HEK293 (cell line): ENCODE measurements at regions not wholly inside any gene's neighbourhood (a gene's known extent, or its start where the extent isn't known, plus 50 kb on each side); places are given as distances from the start of the nearest gene placed in this dataset.
A peak's percentile ranks its signal among the peaks of the same experiment; 100 is the strongest.

Experiments used
- CTCF ChIA-PET: fragments of 350-600 bp; formaldehyde crosslinking; extraction: SDS; loops from one replicate; lab custom pipeline; 2021; ENCODE audit warnings: antibody characterized with exemption; lab: Yijun Ruan, JAX
- POLR2A ChIA-PET: fragments of 300-600 bp; formaldehyde crosslinking; extraction: SDS; loops from one replicate; lab custom pipeline; 2020; ENCODE audit warnings: antibody characterized with exemption, inconsistent platforms; lab: Yijun Ruan, JAX
- H3K27ac ChIP-seq: fragments of 200-500 bp; sonication (Bioruptor generic); 2 replicates; pipeline ENCODE4 v1.5.1; 2014; ENCODE audit warnings: low read depth, low read length, control low read depth, inconsistent platforms; ENCODE audit errors: extremely low read depth
- H3K36me3 ChIP-seq, 2 experiments: fragments of 200-500 bp in 1 of 2; sonication (Bioruptor generic) in 1 of 2; 1 replicate in 1 of 2; 2 replicates in 1 of 2; pipeline ENCODE4 v1.5.1; 2014 to 2017; ENCODE audit warnings: inconsistent platforms in 2 of 2, low read length in 2 of 2; ENCODE audit not compliant: control insufficient read depth in 2 of 2, insufficient read depth in 1 of 2
- H3K4me1 ChIP-seq: fragments of 200-500 bp; sonication (Bioruptor generic); 2 replicates; pipeline ENCODE4 v1.5.1; 2014; ENCODE audit warnings: mild to moderate bottlenecking, low read length, inconsistent platforms; ENCODE audit not compliant: control insufficient read depth, insufficient read depth
- H3K4me3 ChIP-seq: 2 replicates; pipeline ENCODE4 v1.5.1; 2011; ENCODE audit warnings: low read depth, mild to moderate bottlenecking, control low read depth, low read length, moderate library complexity
- H3K9me3 ChIP-seq: fragments of 200-500 bp; sonication (Bioruptor generic); 2 replicates; pipeline ENCODE4 v1.5.1; 2014; ENCODE audit warnings: low read depth, low read length, inconsistent platforms; ENCODE audit not compliant: control insufficient read depth, insufficient read depth
- EGR2 ChIP-seq: fragments of 450-650 bp; formaldehyde crosslinking; IDR thresholded peaks from 2 replicates; pipeline ENCODE4 v1.5.1; 2016; ENCODE audit warnings: low read depth, missing biosample characterization, missing genetic modification characterization
- GLIS2 ChIP-seq: fragments of 450-650 bp; formaldehyde crosslinking; IDR thresholded peaks from 2 replicates; pipeline ENCODE4 v1.5.1; 2016; ENCODE audit warnings: missing biosample characterization, missing genetic modification characterization
- HOXC10 ChIP-seq: sonication (generic); formaldehyde crosslinking; IDR thresholded peaks from 2 replicates; pipeline ENCODE4 v1.8.1; 2023; ENCODE audit warnings: mild to moderate bottlenecking, missing genetic modification reagents
- KLF16 ChIP-seq: fragments of 450-650 bp; formaldehyde crosslinking; IDR thresholded peaks from 2 replicates; pipeline ENCODE4 v1.5.1; 2017; ENCODE audit warnings: missing biosample characterization, missing genetic modification characterization
- MYNN ChIP-seq: fragments of 450-650 bp; formaldehyde crosslinking; IDR thresholded peaks from 2 replicates; pipeline ENCODE4 v1.5.1; 2016; ENCODE audit warnings: missing biosample characterization, missing genetic modification characterization, borderline replicate concordance
- MZF1 ChIP-seq: fragments of 450-650 bp; formaldehyde crosslinking; IDR thresholded peaks from 2 replicates; pipeline ENCODE4 v1.5.1; 2017; ENCODE audit warnings: missing biosample characterization, missing genetic modification characterization, borderline replicate concordance
- OSR2 ChIP-seq: fragments of 450-650 bp; formaldehyde crosslinking; IDR thresholded peaks from 2 replicates; pipeline ENCODE4 v1.5.1; 2016; ENCODE audit warnings: missing biosample characterization, missing genetic modification characterization
- RBAK ChIP-seq: fragments of 450-650 bp; formaldehyde crosslinking; IDR thresholded peaks from 2 replicates; pipeline ENCODE4 v1.5.1; 2016; ENCODE audit warnings: missing biosample characterization, missing genetic modification characterization
- TRIM28 ChIP-seq: IDR thresholded peaks from 2 replicates; pipeline ENCODE4 v1.6.1; 2011; ENCODE audit warnings: low read length, control low read depth, borderline replicate concordance
- ZBTB17 ChIP-seq: fragments of 450-650 bp; formaldehyde crosslinking; IDR thresholded peaks from 2 replicates; pipeline ENCODE4 v1.5.1; 2016; ENCODE audit warnings: missing biosample characterization, missing genetic modification characterization
- ZNF140 ChIP-seq: fragments of 450-650 bp; formaldehyde crosslinking; IDR thresholded peaks from 2 replicates; pipeline ENCODE4 v1.5.1; 2016; ENCODE audit warnings: missing biosample characterization, missing genetic modification characterization
- ZNF16 ChIP-seq: fragments of 450-650 bp; formaldehyde crosslinking; IDR thresholded peaks from 2 replicates; pipeline ENCODE4 v1.5.1; 2016; ENCODE audit warnings: low read depth, missing biosample characterization, missing genetic modification characterization
- ZNF19 ChIP-seq: fragments of 450-650 bp; formaldehyde crosslinking; IDR thresholded peaks from 2 replicates; pipeline ENCODE4; 2016; ENCODE audit warnings: missing biosample characterization, missing genetic modification characterization, low read depth
- ZNF202 ChIP-seq: fragments of 450-650 bp; formaldehyde crosslinking; IDR thresholded peaks from 2 replicates; pipeline ENCODE4 v1.5.1; 2016; ENCODE audit warnings: missing biosample characterization, missing genetic modification characterization, borderline replicate concordance
- ZNF37A ChIP-seq: fragments of 450-650 bp; IDR thresholded peaks from 2 replicates; pipeline ENCODE4 v1.5.1; 2018; ENCODE audit warnings: missing biosample characterization, missing genetic modification characterization
- ZNF521 ChIP-seq: fragments of 450-650 bp; formaldehyde crosslinking; IDR thresholded peaks from 2 replicates; pipeline ENCODE4 v1.5.1; 2017; ENCODE audit warnings: missing biosample characterization, mild to moderate bottlenecking, missing genetic modification characterization
- ZNF548 ChIP-seq: fragments of 450-650 bp; formaldehyde crosslinking; IDR thresholded peaks from 2 replicates; pipeline ENCODE4 v1.5.1; 2016; ENCODE audit warnings: missing biosample characterization, missing genetic modification characterization
- ZNF549 ChIP-seq: fragments of 450-650 bp; IDR thresholded peaks from 2 replicates; pipeline ENCODE4 v1.5.1; 2018; ENCODE audit warnings: missing biosample characterization, missing genetic modification characterization, mild to moderate bottlenecking, inconsistent platforms, moderate library complexity
- ZNF629 ChIP-seq: fragments of 450-650 bp; formaldehyde crosslinking; IDR thresholded peaks from 2 replicates; pipeline ENCODE4 v1.5.1; 2017; ENCODE audit warnings: missing biosample characterization, missing genetic modification characterization
- ZNF830 ChIP-seq: fragments of 450-650 bp; IDR thresholded peaks from 2 replicates; pipeline ENCODE4 v1.5.0; 2018; ENCODE audit warnings: missing biosample characterization, missing genetic modification characterization, low read depth, mild to moderate bottlenecking, moderate library complexity
- TF ChIP-seq, protein P1 (sequence below): fragments of 450-650 bp; formaldehyde crosslinking; IDR thresholded peaks from 2 replicates; pipeline ENCODE4 v1.5.1; 2016; ENCODE audit warnings: missing biosample characterization, missing genetic modification characterization
- TF ChIP-seq, protein P2 (sequence below): fragments of 450-650 bp; formaldehyde crosslinking; IDR thresholded peaks from 2 replicates; pipeline ENCODE4 v1.5.1; 2016; ENCODE audit warnings: missing biosample characterization, missing genetic modification characterization
- TF ChIP-seq, protein P3 (sequence below): fragments of 450-650 bp; formaldehyde crosslinking; IDR thresholded peaks from 2 replicates; pipeline ENCODE4 v1.5.1; 2017; ENCODE audit warnings: missing biosample characterization, missing genetic modification characterization
- TF ChIP-seq, protein P4 (sequence below): fragments of 450-650 bp; formaldehyde crosslinking; IDR thresholded peaks from 2 replicates; pipeline ENCODE4 v1.5.1; 2016; ENCODE audit warnings: missing biosample characterization, missing genetic modification characterization

DNA sequence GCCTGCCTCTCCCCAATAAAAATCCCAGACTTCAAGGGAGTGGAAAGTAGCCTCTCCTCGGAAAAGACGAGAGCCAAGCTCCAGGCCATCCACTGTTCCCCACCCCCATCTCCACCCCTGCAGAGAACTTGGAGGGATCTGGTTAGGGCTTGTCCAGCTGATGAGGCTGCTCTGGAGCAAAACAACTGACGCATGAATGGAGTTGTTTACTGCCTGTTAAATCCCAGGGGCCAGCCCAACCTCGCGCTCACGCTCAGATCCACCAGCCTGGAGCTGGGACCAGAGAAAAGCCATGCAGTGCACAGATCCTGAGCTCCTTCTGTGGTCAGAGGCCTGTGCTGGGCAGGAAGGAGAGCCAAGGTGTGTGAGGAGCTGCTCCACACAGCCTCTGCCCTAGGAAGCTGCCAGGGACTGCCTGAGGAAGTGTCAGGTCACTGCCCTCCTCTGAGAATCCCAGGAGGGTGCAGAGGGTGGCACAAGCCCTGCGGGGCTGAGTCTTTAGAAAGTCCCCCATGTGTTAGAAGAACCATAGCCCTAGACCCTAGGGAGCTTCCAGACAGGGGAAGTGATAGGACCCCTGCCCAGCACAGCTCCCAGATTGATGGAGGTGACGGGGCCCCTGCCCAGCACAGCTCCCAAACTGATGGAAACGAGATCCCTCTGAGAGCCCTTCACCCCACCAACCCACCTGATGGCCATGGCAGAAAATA, 109.0 kb upstream of the IPO9 start (continued):
- TF ChIP-seq, protein P1, sequence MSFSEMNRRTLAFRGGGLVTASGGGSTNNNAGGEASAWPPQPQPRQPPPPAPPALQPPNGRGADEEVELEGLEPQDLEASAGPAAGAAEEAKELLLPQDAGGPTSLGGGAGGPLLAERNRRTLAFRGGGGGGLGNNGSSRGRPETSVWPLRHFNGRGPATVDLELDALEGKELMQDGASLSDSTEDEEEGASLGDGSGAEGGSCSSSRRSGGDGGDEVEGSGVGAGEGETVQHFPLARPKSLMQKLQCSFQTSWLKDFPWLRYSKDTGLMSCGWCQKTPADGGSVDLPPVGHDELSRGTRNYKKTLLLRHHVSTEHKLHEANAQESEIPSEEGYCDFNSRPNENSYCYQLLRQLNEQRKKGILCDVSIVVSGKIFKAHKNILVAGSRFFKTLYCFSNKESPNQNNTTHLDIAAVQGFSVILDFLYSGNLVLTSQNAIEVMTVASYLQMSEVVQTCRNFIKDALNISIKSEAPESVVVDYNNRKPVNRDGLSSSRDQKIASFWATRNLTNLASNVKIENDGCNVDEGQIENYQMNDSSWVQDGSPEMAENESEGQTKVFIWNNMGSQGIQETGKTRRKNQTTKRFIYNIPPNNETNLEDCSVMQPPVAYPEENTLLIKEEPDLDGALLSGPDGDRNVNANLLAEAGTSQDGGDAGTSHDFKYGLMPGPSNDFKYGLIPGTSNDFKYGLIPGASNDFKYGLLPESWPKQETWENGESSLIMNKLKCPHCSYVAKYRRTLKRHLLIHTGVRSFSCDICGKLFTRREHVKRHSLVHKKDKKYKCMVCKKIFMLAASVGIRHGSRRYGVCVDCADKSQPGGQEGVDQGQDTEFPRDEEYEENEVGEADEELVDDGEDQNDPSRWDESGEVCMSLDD (tag by site-specific recombination) = no peak
- TF ChIP-seq ZBTB17 (tag by site-specific recombination) = peak; percentile 72

DNA sequence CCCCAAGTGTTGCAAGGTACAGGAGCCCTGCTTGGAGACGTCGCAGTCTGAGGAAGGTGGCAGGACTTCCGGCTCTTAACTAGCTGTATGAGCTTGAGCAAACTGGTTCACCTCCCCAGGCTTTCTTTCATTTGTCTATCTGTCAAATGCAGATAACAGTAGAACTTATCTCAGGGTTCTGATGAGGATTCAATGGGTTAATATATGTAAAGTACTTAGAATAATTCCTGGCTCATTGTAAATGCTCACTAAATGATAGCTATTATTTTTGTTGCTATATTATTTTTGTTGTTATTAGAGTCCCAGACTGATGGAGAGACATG, 108.5 kb upstream of the IPO9 start:
- POLR2A ChIA-PET = no interaction called here

DNA sequence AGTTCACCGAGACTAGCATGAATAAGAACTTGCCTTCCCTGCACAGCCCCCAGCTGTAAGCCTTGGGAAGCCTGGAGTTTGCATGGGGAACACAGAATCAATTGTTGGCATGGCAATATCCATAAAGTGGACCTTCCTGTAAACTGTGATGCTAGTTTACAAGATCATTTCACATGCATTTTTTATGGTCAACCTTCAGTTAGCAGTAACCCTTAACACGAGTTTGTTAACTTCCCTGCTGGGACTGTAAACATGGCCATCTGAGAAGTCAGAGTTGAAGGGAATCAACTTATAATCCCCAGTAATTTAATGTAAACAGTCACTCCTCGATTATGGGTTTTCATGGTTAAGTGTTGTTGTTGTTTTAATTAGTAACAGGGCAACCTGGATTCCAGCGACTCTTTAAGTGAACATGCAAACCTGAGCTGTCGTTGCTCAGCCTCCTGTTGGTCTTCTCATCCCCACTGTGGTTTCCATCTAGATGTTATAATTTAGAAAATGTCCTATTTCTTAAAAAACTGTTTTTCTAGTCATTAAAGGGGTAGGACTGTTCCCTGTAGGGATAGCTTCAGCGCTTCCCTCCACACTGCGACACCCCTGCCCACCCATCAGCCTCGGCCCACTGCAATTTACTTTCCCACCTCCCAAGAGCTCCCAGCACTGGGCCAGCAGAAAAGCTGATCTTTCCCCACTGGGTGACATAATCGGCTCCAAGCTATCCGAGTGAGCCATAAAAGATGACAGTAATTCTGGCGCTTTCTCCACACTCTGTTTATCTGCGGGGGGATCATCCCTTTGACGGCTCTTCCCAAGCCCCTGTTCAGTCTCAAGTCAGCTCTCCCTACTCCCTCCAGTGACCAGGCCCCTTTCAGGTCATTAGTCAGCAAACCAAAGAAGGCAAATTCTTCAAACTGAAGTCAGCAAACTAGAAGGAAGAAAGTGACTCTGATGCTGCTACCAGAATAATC, 107.6 kb upstream of the IPO9 start:
- Histone ChIP-seq H3K9me3 (no peaks in the 10 kb centered on the region), H3K4me3 (no peak overlapping the region), H3K4me1 (peaks cover 25% of the 10 kb centered on the region), H3K36me3 (peaks cover 0 to 6% of the 10 kb centered on the region in 2 experiments; a peak in 1 of 3 replicates), H3K27ac (peak overlapping the region; percentile 13; the same call in 1 of the 2 replicates)
- POLR2A ChIA-PET = interaction anchor here (0.6 kb wide), 1 partner anchor 10 kb away, joined by 3 read pairs; no protein-coding TSS in a partner anchor
- CTCF ChIA-PET = interaction anchor here (0.5 to 20.2 kb wide), 6 partner anchors 7 to 219 kb away, joined by 3 to 593 read pairs (median 6); no protein-coding TSS in a partner anchor
- TF ChIP-seq RBAK (tag by site-specific recombination) (no peak), TRIM28 (peak; percentile 51; the same call in 1 of the 2 replicates), MZF1 (peak; percentile 88), ZNF549 (tag by site-specific recombination) (no peak), GLIS2 (0 out of 2 replicates have a peak, but pooled peaks have one; percentile 25), ZNF16 (tag by site-specific recombination) (no peak), ZNF521 (tag by site-specific recombination) (no peak), ZNF140 (tag by site-specific recombination) (no peak), HOXC10 (CRISPR knock-in tag) (no peak), EGR2 (tag by site-specific recombination) (0 out of 2 replicates have a peak, but pooled peaks have one; percentile 13), ZNF629 (tag by site-specific recombination) (peak; percentile 92), ZNF37A (tag by site-specific recombination) (no peak), OSR2 (tag by site-specific recombination) (peak; percentile 99), ZNF548 (no peak)
- TF ChIP-seq, protein P2, sequence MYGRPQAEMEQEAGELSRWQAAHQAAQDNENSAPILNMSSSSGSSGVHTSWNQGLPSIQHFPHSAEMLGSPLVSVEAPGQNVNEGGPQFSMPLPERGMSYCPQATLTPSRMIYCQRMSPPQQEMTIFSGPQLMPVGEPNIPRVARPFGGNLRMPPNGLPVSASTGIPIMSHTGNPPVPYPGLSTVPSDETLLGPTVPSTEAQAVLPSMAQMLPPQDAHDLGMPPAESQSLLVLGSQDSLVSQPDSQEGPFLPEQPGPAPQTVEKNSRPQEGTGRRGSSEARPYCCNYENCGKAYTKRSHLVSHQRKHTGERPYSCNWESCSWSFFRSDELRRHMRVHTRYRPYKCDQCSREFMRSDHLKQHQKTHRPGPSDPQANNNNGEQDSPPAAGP = peak; percentile 97
- TF ChIP-seq, protein P3, sequence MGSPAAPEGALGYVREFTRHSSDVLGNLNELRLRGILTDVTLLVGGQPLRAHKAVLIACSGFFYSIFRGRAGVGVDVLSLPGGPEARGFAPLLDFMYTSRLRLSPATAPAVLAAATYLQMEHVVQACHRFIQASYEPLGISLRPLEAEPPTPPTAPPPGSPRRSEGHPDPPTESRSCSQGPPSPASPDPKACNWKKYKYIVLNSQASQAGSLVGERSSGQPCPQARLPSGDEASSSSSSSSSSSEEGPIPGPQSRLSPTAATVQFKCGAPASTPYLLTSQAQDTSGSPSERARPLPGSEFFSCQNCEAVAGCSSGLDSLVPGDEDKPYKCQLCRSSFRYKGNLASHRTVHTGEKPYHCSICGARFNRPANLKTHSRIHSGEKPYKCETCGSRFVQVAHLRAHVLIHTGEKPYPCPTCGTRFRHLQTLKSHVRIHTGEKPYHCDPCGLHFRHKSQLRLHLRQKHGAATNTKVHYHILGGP = peak; percentile 87

More for the DNA sequence above, 108.5 kb upstream of the IPO9 start:
- Histone ChIP-seq H3K4me3 (no peak overlapping the region), H3K9me3 (no peaks in the 10 kb centered on the region), H3K4me1 (peaks cover 25% of the 10 kb centered on the region), H3K36me3 (peaks cover 0 to 6% of the 10 kb centered on the region in 2 experiments; a peak in 1 of 3 replicates), H3K27ac (no peak overlapping the region; the same call in 1 of the 2 replicates)
- CTCF ChIA-PET = interaction anchor here (0.5 to 20.2 kb wide), 7 partner anchors 8 to 174 kb away, joined by 3 to 593 read pairs (median 9); no protein-coding TSS in a partner anchor
- no peak for TF ChIP-seq ZNF830 (tag by site-specific recombination)
- no peak for TF ChIP-seq MYNN (tag by site-specific recombination)
- no peak for TF ChIP-seq ZNF202 (tag by site-specific recombination)
- TF ChIP-seq, protein P4, sequence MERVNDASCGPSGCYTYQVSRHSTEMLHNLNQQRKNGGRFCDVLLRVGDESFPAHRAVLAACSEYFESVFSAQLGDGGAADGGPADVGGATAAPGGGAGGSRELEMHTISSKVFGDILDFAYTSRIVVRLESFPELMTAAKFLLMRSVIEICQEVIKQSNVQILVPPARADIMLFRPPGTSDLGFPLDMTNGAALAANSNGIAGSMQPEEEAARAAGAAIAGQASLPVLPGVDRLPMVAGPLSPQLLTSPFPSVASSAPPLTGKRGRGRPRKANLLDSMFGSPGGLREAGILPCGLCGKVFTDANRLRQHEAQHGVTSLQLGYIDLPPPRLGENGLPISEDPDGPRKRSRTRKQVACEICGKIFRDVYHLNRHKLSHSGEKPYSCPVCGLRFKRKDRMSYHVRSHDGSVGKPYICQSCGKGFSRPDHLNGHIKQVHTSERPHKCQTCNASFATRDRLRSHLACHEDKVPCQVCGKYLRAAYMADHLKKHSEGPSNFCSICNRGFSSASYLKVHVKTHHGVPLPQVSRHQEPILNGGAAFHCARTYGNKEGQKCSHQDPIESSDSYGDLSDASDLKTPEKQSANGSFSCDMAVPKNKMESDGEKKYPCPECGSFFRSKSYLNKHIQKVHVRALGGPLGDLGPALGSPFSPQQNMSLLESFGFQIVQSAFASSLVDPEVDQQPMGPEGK (tag by site-specific recombination) = no peak
- no peak for TF ChIP-seq KLF16
- TF ChIP-seq ZNF19 = no peak
